Right hindlimb (tissue), 1 donor: ENCODE measurements at regions not wholly inside any gene's neighbourhood (a gene's known extent, or its start where the extent isn't known, plus 50 kb on each side); places are given as distances from the start of the nearest gene placed in this dataset.
"Not testable (repeated sequence)": the region's sequence is repeated elsewhere in the genome, so short reads cannot be mapped to it uniquely, and the experiment has no call there.

Source experiments
- DNase-seq: peaks from one replicate; pipeline ENCODE4 v3.0.0-alpha.2; 2018

GRCh38 chr6:149127212-149127611 is 190.3 kb upstream of the TAB2 start:
- DNase-seq: no peak

GRCh38 chr6:149128489-149129145 is 188.9 kb upstream of the TAB2 start:
- DNase-seq: no peak

GRCh38 chr6:149129371-149130077 is 188.0 kb upstream of the TAB2 start:
- no peak for DNase-seq

GRCh38 chr6:149130090-149130489 is 187.4 kb upstream of the TAB2 start:
- DNase-seq: no peak

GRCh38 chr6:149130508-149130907 is 187.0 kb upstream of the TAB2 start:
- DNase-seq: no peak

GRCh38 chr6:149131891-149132290 is 185.6 kb upstream of the TAB2 start:
- no peak for DNase-seq

GRCh38 chr6:149132336-149132735 is 185.2 kb upstream of the TAB2 start:
- DNase-seq: no peak

GRCh38 chr6:149134511-149134933 is 183.0 kb upstream of the TAB2 start:
- DNase-seq: no peak

- DNase-seq: no peak
Observed at GRCh38 chr6:149135809-149136208, 181.7 kb upstream of the TAB2 start.

GRCh38 chr6:149136273-149136912 is 181.1 kb upstream of the TAB2 start:
- no peak for DNase-seq

GRCh38 chr6:149136913-149137286 is 180.6 kb upstream of the TAB2 start:
- no peak for DNase-seq

GRCh38 chr6:149137594-149137993 is 179.9 kb upstream of the TAB2 start:
- no peak for DNase-seq

- no peak for DNase-seq
Observed at GRCh38 chr6:149138089-149138488, 179.4 kb upstream of the TAB2 start.

- no peak for DNase-seq
Observed at GRCh38 chr6:149138699-149139294, 178.7 kb upstream of the TAB2 start.

- no peak for DNase-seq
Observed at GRCh38 chr6:149139782-149140136, 177.8 kb upstream of the TAB2 start.

- DNase-seq: no peak
Observed at GRCh38 chr6:149140137-149140909, 177.2 kb upstream of the TAB2 start.

GRCh38 chr6:149140910-149141290 is 176.6 kb upstream of the TAB2 start:
- no peak for DNase-seq

- DNase-seq: no peak
Observed at GRCh38 chr6:149142924-149143429, 174.5 kb upstream of the TAB2 start.

GRCh38 chr6:149145800-149146199 is 171.7 kb upstream of the TAB2 start:
- not testable (repeated sequence) for DNase-seq

- DNase-seq: no peak
Observed at GRCh38 chr6:149147195-149147594, 170.3 kb upstream of the TAB2 start.

- no peak for DNase-seq
Observed at GRCh38 chr6:149147938-149148718, 169.4 kb upstream of the TAB2 start.

GRCh38 chr6:149149653-149150052 is 167.9 kb upstream of the TAB2 start:
- DNase-seq: no peak
